H9 (cell line): ENCODE measurements at regions not wholly inside any gene's neighbourhood (a gene's known extent, or its start where the extent isn't known, plus 50 kb on each side); places are given as distances from the start of the nearest gene placed in this dataset.

Experiments
- DNase-seq: peaks from one replicate; pipeline ENCODE4 v3.0.0-alpha.2; 2017
- H2AFZ ChIP-seq: one replicate; pipeline ENCODE4 v1.6.1; 2013; ENCODE audit warnings: mild to moderate bottlenecking, low read length, control low read depth, moderate library complexity
- H2AK5ac ChIP-seq: 2 replicates; pipeline ENCODE4 v1.6.1; 2013; ENCODE audit warnings: low read length, control low read depth, mixed read lengths; ENCODE audit not compliant: insufficient read length
- H2BK120ac ChIP-seq: one replicate; pipeline ENCODE4 v1.6.1; 2013; ENCODE audit warnings: low read depth, mild to moderate bottlenecking, low read length, control low read depth, inconsistent platforms; ENCODE audit not compliant: poor library complexity, severe bottlenecking
- H2BK12ac ChIP-seq: 2 replicates; pipeline ENCODE4 v1.6.1; 2013; ENCODE audit warnings: low read length, control low read depth, mixed read lengths, low read depth; ENCODE audit not compliant: insufficient read length
- H2BK15ac ChIP-seq: 2 replicates; pipeline ENCODE4 v1.6.1; 2013; ENCODE audit warnings: low read depth, low read length, control low read depth
- H2BK20ac ChIP-seq: one replicate; pipeline ENCODE4 v1.6.1; 2013; ENCODE audit warnings: low read depth, mild to moderate bottlenecking, low read length, control low read depth, inconsistent platforms; ENCODE audit not compliant: poor library complexity, severe bottlenecking
- H2BK5ac ChIP-seq: 2 replicates; pipeline ENCODE4 v1.6.1; 2013; ENCODE audit warnings: low read length, control low read depth, mixed read lengths; ENCODE audit not compliant: insufficient read length
- H3K14ac ChIP-seq: 2 replicates; pipeline ENCODE4 v1.6.1; 2013; ENCODE audit warnings: low read length, control low read depth; ENCODE audit not compliant: insufficient read depth
- H3K18ac ChIP-seq: 2 replicates; pipeline ENCODE4 v1.6.1; 2013; ENCODE audit warnings: low read depth, mild to moderate bottlenecking, mixed read lengths, low read length, control low read depth; ENCODE audit not compliant: insufficient read length
- H3K23ac ChIP-seq: 2 replicates; pipeline ENCODE4 v1.6.1; 2013; ENCODE audit warnings: low read length, control low read depth, mixed read lengths, low read depth; ENCODE audit not compliant: insufficient read length
- H3K23me2 ChIP-seq: 2 replicates; pipeline ENCODE4 v1.6.1; 2013; ENCODE audit warnings: low read depth, mild to moderate bottlenecking, mixed read lengths, low read length, control low read depth; ENCODE audit not compliant: insufficient read length, poor library complexity, severe bottlenecking
- H3K27ac ChIP-seq: 2 replicates; pipeline ENCODE4 v1.5.1; 2013; ENCODE audit warnings: low read length, control low read depth, mixed read lengths, low read depth; ENCODE audit not compliant: insufficient read length
- H3K27me3 ChIP-seq: 2 replicates; pipeline ENCODE4 v1.6.1; 2013; ENCODE audit warnings: low read length, control low read depth, inconsistent platforms; ENCODE audit not compliant: insufficient read depth
- H3K4ac ChIP-seq: 2 replicates; pipeline ENCODE4 v1.6.1; 2013; ENCODE audit warnings: low read depth, mild to moderate bottlenecking, control low read depth, inconsistent platforms, low read length, moderate library complexity
- H3K4me1 ChIP-seq: 2 replicates; pipeline ENCODE4 v1.6.1; 2013; ENCODE audit warnings: low read length, control low read depth, inconsistent platforms; ENCODE audit not compliant: insufficient read depth
- H3K4me2 ChIP-seq: 2 replicates; pipeline ENCODE4 v1.6.1; 2013; ENCODE audit warnings: low read length, control low read depth, mixed read lengths; ENCODE audit not compliant: insufficient read length, insufficient read depth
- H3K56ac ChIP-seq: 2 replicates; pipeline ENCODE4 v1.6.1; 2013; ENCODE audit warnings: low read depth, mild to moderate bottlenecking, mixed read lengths, low read length, control low read depth; ENCODE audit not compliant: insufficient read length
- H3K79me1 ChIP-seq: 2 replicates; pipeline ENCODE4 v1.6.1; 2013; ENCODE audit warnings: low read depth, mild to moderate bottlenecking, moderate library complexity, low read length, control low read depth, inconsistent platforms; ENCODE audit not compliant: insufficient read depth, poor library complexity, severe bottlenecking
- H3K79me2 ChIP-seq: 2 replicates; pipeline ENCODE4 v1.6.1; 2013; ENCODE audit warnings: low read length, control low read depth, inconsistent platforms; ENCODE audit not compliant: insufficient read depth
- H3K9ac ChIP-seq: 2 replicates; pipeline ENCODE4 v1.6.1; 2013; ENCODE audit warnings: low read length, control low read depth, mixed read lengths; ENCODE audit not compliant: insufficient read length; ENCODE audit errors: extremely low read depth
- H3K9me3 ChIP-seq: one replicate; pipeline ENCODE4 v1.6.1; 2013; ENCODE audit warnings: low read depth, low read length, inconsistent platforms; ENCODE audit not compliant: control insufficient read depth
- H3T11ph ChIP-seq: one replicate; pipeline ENCODE4 v1.6.1; 2013; ENCODE audit warnings: mild to moderate bottlenecking, low read length, control low read depth, inconsistent platforms
- H4K20me1 ChIP-seq: one replicate; pipeline ENCODE4 v1.6.1; 2013; ENCODE audit not compliant: control insufficient read depth, insufficient read length, insufficient read depth
- H4K5ac ChIP-seq: 2 replicates; pipeline ENCODE4 v1.6.1; 2013; ENCODE audit warnings: low read depth, mild to moderate bottlenecking, mixed read lengths, low read length, control low read depth; ENCODE audit not compliant: insufficient read length
- H4K8ac ChIP-seq: replicated peaks from 2 replicates; pipeline ENCODE4 v1.6.1; 2013; ENCODE audit warnings: low read length, control low read depth, mixed read lengths, low read depth; ENCODE audit not compliant: insufficient read length
- H4K91ac ChIP-seq: 2 replicates; pipeline ENCODE4 v1.6.1; 2013; ENCODE audit warnings: low read depth, mild to moderate bottlenecking, moderate library complexity, mixed read lengths, low read length, control low read depth; ENCODE audit not compliant: insufficient read length
- H3K27ac Mint-ChIP-seq, 3 experiments: 2 replicates in 2 of 3; 3 replicates in 1 of 3; pipeline ENCODE4 v1.8.0; 2020 to 2021; ENCODE audit warnings: mixed read lengths in 3 of 3, mild to moderate bottlenecking in 1 of 3, moderate library complexity in 1 of 3
- H3K27me3 Mint-ChIP-seq: 2 replicates; pipeline ENCODE4 v1.8.0; 2021; ENCODE audit warnings: low read depth, mild to moderate bottlenecking, moderate library complexity, mixed read lengths
- H3K36me3 Mint-ChIP-seq, 3 experiments: 2 replicates in 2 of 3; 3 replicates in 1 of 3; pipeline ENCODE4 v1.8.0; 2020 to 2021; ENCODE audit warnings: low read depth in 3 of 3, mixed read lengths in 3 of 3; ENCODE audit not compliant: insufficient read depth in 1 of 3
- H3K4me1 Mint-ChIP-seq, 2 experiments: 2 replicates each; pipeline ENCODE4 v1.8.0; 2020; ENCODE audit warnings: mixed read lengths in 2 of 2
- H3K4me3 Mint-ChIP-seq, 2 experiments: 2 replicates in 1 of 2; 3 replicates in 1 of 2; pipeline ENCODE4 v1.8.0; 2020 to 2021; ENCODE audit warnings: mild to moderate bottlenecking in 2 of 2, mixed read lengths in 2 of 2, moderate library complexity in 1 of 2
- H3K9me3 Mint-ChIP-seq, 2 experiments: 2 replicates in 1 of 2; 3 replicates in 1 of 2; pipeline ENCODE4 v1.8.0; 2020; ENCODE audit warnings: mild to moderate bottlenecking in 2 of 2, mixed read lengths in 2 of 2, moderate library complexity in 1 of 2
- WGBS: extraction: QIAGEN DNeasy Blood & Tissue Kit; methylation state at CpG from one replicate; pipeline ENCODE4 v1.1.7; 2013; ENCODE audit warnings: missing lambda C conversion rate, low lambda C conversion rate, mixed read lengths; ENCODE audit not compliant: insufficient read length; ENCODE audit errors: extremely low coverage; 5-methylcytosine and 5-hydroxymethylcytosine counted together
- TF ChIP-seq, protein P1 (sequence below): fragments of 200-600 bp; sonication (generic); conservative IDR thresholded peaks from 3 replicates; pipeline ENCODE4 v1.8.0; 2021; ENCODE audit warnings: antibody characterized with exemption, mild to moderate bottlenecking

DNA sequence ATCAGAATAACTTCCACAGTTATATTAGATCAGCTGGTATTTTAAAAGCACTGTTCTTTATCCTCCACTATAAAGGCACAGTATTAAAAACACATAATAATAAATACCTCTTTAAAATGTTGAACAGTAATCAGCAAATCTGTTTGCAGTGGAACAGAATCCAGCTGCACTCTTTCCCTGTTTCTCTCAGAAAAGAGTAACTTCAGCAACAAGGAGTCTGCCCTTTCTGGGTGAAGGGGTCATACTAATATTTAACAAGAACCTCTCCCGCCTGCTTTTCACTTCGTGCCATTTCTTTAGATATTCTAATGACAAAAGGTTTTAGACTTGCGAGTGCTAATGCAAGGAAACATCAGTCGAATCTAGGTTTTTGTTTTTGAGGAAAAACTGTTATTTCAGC is 194.2 kb upstream of the FMN2 start:
- Mint-ChIP-seq H3K4me1 (peaks cover 8 to 10% of the 10 kb centered on the region in 2 experiments), H3K27me3 (no peaks in the 10 kb centered on the region), H3K4me3 (no peak overlapping the region), H3K36me3 (peaks cover 0 to 5% (median 4%) of the 10 kb centered on the region in 3 experiments; a peak in 3 of 7 replicates), H3K9me3 (no peaks in the 10 kb centered on the region), H3K27ac (no peak overlapping the region)
- H2BK15ac ChIP-seq, result no peak overlapping the region
- H3K4ac ChIP-seq, result no peak overlapping the region
- no peak overlapping the region for H3K56ac ChIP-seq
- H3K27ac ChIP-seq, result no peak overlapping the region
- no peaks in the 10 kb centered on the region; the same call in 1 of the 2 replicates for H3K27me3 ChIP-seq
- H4K20me1 ChIP-seq, result no peaks in the 10 kb centered on the region
- H4K5ac ChIP-seq, result no peak overlapping the region
- H2BK5ac ChIP-seq, result no peak overlapping the region
- H3K23ac ChIP-seq, result no peak overlapping the region
- H2AFZ ChIP-seq, result no peak overlapping the region
- no peak overlapping the region for H3K14ac ChIP-seq
- no peak overlapping the region for H3K9ac ChIP-seq
- H2AK5ac ChIP-seq, result no peak overlapping the region
- no peaks in the 10 kb centered on the region for H3K9me3 ChIP-seq
- H2BK20ac ChIP-seq, result no peak overlapping the region
- H4K91ac ChIP-seq, result no peak overlapping the region
- no peak overlapping the region for H4K8ac ChIP-seq
- WGBS, result no CpG with 5 or more reads among the region's 4 CpGs
- TF ChIP-seq, protein P1, sequence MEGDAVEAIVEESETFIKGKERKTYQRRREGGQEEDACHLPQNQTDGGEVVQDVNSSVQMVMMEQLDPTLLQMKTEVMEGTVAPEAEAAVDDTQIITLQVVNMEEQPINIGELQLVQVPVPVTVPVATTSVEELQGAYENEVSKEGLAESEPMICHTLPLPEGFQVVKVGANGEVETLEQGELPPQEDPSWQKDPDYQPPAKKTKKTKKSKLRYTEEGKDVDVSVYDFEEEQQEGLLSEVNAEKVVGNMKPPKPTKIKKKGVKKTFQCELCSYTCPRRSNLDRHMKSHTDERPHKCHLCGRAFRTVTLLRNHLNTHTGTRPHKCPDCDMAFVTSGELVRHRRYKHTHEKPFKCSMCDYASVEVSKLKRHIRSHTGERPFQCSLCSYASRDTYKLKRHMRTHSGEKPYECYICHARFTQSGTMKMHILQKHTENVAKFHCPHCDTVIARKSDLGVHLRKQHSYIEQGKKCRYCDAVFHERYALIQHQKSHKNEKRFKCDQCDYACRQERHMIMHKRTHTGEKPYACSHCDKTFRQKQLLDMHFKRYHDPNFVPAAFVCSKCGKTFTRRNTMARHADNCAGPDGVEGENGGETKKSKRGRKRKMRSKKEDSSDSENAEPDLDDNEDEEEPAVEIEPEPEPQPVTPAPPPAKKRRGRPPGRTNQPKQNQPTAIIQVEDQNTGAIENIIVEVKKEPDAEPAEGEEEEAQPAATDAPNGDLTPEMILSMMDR, result no peak
- H2BK12ac ChIP-seq, result no peak overlapping the region
- H3K4me2 ChIP-seq, result peak overlapping the region; percentile 14
- no peak overlapping the region for H3K18ac ChIP-seq
- no peak overlapping the region for H3T11ph ChIP-seq
- H3K4me1 ChIP-seq, result no peaks in the 10 kb centered on the region
- H3K79me1 ChIP-seq, result no peaks in the 10 kb centered on the region
- H3K79me2 ChIP-seq, result no peaks in the 10 kb centered on the region
- no peak for DNase-seq
- H3K23me2 ChIP-seq, result no peaks in the 10 kb centered on the region
- no peak overlapping the region for H2BK120ac ChIP-seq
